Uterus (tissue), 2 donors: ENCODE measurements at regions not wholly inside any gene's neighbourhood (a gene's known extent, or its start where the extent isn't known, plus 50 kb on each side); places are given as distances from the start of the nearest gene placed in this dataset.
"Not testable (repeated sequence)": the region's sequence is repeated elsewhere in the genome, so short reads cannot be mapped to it uniquely, and the experiment has no call there.

Experiments used
- CTCF ChIP-seq, 4 experiments: fragments of 200-600 bp in 2 of 4; fragments of 450-650 bp in 2 of 4; sonication (generic) in 2 of 4; IDR thresholded peaks; one replicate each; pipeline ENCODE4 v1.5.1; 2016 to 2019; ENCODE audit warnings: antibody characterized with exemption in 4 of 4, mild to moderate bottlenecking in 2 of 4, moderate library complexity in 1 of 4
- POLR2A ChIP-seq, 2 donors: fragments of 450-650 bp; IDR thresholded peaks; one replicate each; pipeline ENCODE4 v1.6.1; 2016; ENCODE audit warnings: antibody characterized with exemption in 2 of 2, mild to moderate bottlenecking in 1 of 2, moderate library complexity in 1 of 2

GRCh38 chr10:2896334-2896733, 171.0 kb upstream of the PFKP start:
- not testable (repeated sequence) for TF ChIP-seq CTCF, POLR2A (IDR thresholded peaks at IDR 0.05)
